NT2/D1 (cell line): ENCODE measurements at regions not wholly inside any gene's neighbourhood (a gene's known extent, or its start where the extent isn't known, plus 50 kb on each side); places are given as distances from the start of the nearest gene placed in this dataset.

ENCODE experiments used
- DNase-seq: peaks from one replicate; pipeline ENCODE4 v3.0.0-alpha.2; 2011; ENCODE audit warnings: low read depth, low spot score
- H3K27me3 ChIP-seq: 2 replicates; pipeline ENCODE4 v1.6.0; 2011; ENCODE audit warnings: mild to moderate bottlenecking; ENCODE audit not compliant: insufficient read length, insufficient read depth
- H3K36me3 ChIP-seq: 2 replicates; pipeline ENCODE4 v1.6.1; 2011; ENCODE audit warnings: mild to moderate bottlenecking, low read length, mixed read lengths; ENCODE audit not compliant: insufficient read depth, insufficient read length
- H3K4me1 ChIP-seq: 2 replicates; pipeline ENCODE4 v1.5.1; 2011; ENCODE audit not compliant: insufficient read depth, insufficient read length
- H3K4me3 ChIP-seq: 2 replicates; pipeline ENCODE4 v1.5.1; 2011; ENCODE audit warnings: low read depth; ENCODE audit not compliant: insufficient read length
- H3K9ac ChIP-seq: 2 replicates; pipeline ENCODE4 v1.6.0; 2011; ENCODE audit warnings: low read depth; ENCODE audit not compliant: insufficient read length
- H3K9me3 ChIP-seq: 2 replicates; pipeline ENCODE4 v1.5.1; 2011; ENCODE audit warnings: mild to moderate bottlenecking, low read length; ENCODE audit not compliant: insufficient read depth
- SUZ12 ChIP-seq: IDR thresholded peaks from 2 replicates; pipeline ENCODE4 v1.6.1; 2011; ENCODE audit not compliant: insufficient read length, insufficient read depth; ENCODE audit errors: extremely low read depth
- YY1 ChIP-seq: IDR thresholded peaks from 2 replicates; pipeline ENCODE4 v1.6.1; 2011; ENCODE audit not compliant: insufficient read length, insufficient read depth
- ZNF274 ChIP-seq: IDR thresholded peaks from 2 replicates; pipeline ENCODE4 v1.6.1; 2011; ENCODE audit warnings: mild to moderate bottlenecking, low read depth, low read length

DNA sequence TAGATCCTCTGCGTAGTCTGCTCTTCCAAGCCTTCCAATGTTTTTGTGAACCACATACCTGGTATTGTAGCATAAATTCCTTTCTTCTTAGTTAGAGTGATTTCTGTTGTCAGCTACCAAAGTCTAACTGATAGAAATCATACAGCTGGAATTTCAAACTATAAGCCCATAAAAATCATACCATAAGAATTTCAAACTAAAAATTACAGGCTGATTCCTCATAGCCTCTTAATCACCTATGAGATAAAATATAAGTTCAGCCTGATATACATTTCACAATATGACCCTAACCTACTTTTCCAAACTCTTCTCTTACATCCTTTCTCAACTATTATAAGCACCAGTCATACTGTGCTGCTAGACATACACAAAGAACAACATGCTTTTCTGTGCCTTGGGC lies 64.8 kb downstream of the PTHLH start:
- Histone ChIP-seq H3K36me3 (no peaks in the 10 kb centered on the region), H3K4me1 (peaks cover 5% of the 10 kb centered on the region), H3K4me3 (no peak overlapping the region), H3K27me3 (no peaks in the 10 kb centered on the region), H3K9me3 (peaks cover 51% of the 10 kb centered on the region), H3K9ac (no peak overlapping the region)
- TF ChIP-seq ZNF274 = no peak
- no peak for TF ChIP-seq SUZ12
- TF ChIP-seq YY1 = no peak
- no peak for DNase-seq

GRCh38 chr12:27906658-27907473 lies 65.7 kb downstream of the PTHLH start:
- Histone ChIP-seq H3K9ac (no peak overlapping the region), H3K9me3 (peaks cover 51% of the 10 kb centered on the region), H3K4me3 (no peak overlapping the region), H3K27me3 (no peaks in the 10 kb centered on the region), H3K4me1 (peaks cover 5% of the 10 kb centered on the region), H3K36me3 (no peaks in the 10 kb centered on the region)
- DNase-seq = no peak
- TF ChIP-seq YY1 (no peak), ZNF274 (no peak), SUZ12 (no peak)

- Histone ChIP-seq H3K27me3 (no peaks in the 10 kb centered on the region), H3K4me1 (peaks cover 5% of the 10 kb centered on the region), H3K9me3 (peaks cover 51% of the 10 kb centered on the region), H3K9ac (no peak overlapping the region), H3K36me3 (no peaks in the 10 kb centered on the region), H3K4me3 (no peak overlapping the region)
- no peak for TF ChIP-seq YY1
- no peak for TF ChIP-seq SUZ12
- no peak for TF ChIP-seq ZNF274
- DNase-seq = peak; percentile 52
Observed at GRCh38 chr12:27906127-27906500, 66.4 kb downstream of the PTHLH start.

- no peak for TF ChIP-seq ZNF274
- no peak for TF ChIP-seq YY1
- TF ChIP-seq SUZ12 = no peak
- no peaks in the 10 kb centered on the region for H3K36me3 ChIP-seq
- H3K9me3 ChIP-seq = peaks cover 51% of the 10 kb centered on the region
- H3K9ac ChIP-seq = no peak overlapping the region
- DNase-seq = peak; percentile 97
- H3K4me3 ChIP-seq = no peak overlapping the region
- H3K27me3 ChIP-seq = no peaks in the 10 kb centered on the region
- H3K4me1 ChIP-seq = peaks cover 5% of the 10 kb centered on the region
Observed at GRCh38 chr12:27905285-27906126, 67.0 kb downstream of the PTHLH start.

DNA sequence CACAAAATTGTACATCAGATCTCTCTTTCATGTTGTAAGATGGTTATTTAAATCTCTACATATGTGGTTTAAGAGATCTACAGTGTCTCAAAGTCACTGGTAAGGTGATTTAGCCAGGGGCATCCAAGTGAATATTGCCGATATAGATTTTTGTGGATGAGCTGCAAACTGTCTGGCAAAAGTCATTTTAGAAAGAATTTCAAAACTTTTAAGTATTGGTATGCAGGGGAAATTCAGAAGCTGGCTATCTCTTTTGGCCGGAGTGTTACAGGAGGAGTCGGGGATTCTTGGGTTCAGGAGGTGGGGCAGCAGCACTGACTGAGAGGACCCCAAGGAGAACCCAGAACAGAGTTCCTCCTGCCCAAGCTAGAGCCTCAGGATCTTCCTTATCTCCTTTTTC lies 69.9 kb downstream of the PTHLH start:
- Histone ChIP-seq H3K4me1 (peaks cover 5% of the 10 kb centered on the region), H3K27me3 (no peaks in the 10 kb centered on the region), H3K4me3 (no peak overlapping the region), H3K9ac (no peak overlapping the region), H3K36me3 (no peaks in the 10 kb centered on the region), H3K9me3 (peaks cover 46% of the 10 kb centered on the region)
- TF ChIP-seq ZNF274 (no peak), SUZ12 (no peak), YY1 (no peak)
- DNase-seq = no peak

GRCh38 chr12:27901959-27902358 lies 70.6 kb downstream of the PTHLH start:
- H3K4me3 ChIP-seq = no peak overlapping the region
- H3K27me3 ChIP-seq = no peaks in the 10 kb centered on the region
- peaks cover 5% of the 10 kb centered on the region for H3K4me1 ChIP-seq
- no peak overlapping the region for H3K9ac ChIP-seq
- peaks cover 39% of the 10 kb centered on the region for H3K9me3 ChIP-seq
- TF ChIP-seq ZNF274 = no peak
- TF ChIP-seq YY1 = no peak
- no peak for TF ChIP-seq SUZ12
- DNase-seq = no peak
- H3K36me3 ChIP-seq = no peaks in the 10 kb centered on the region
